OCI-LY3 (cell line): ENCODE measurements at regions not wholly inside any gene's neighbourhood (a gene's known extent, or its start where the extent isn't known, plus 50 kb on each side); places are given as distances from the start of the nearest gene placed in this dataset.
"Not testable (repeated sequence)": the region's sequence is repeated elsewhere in the genome, so short reads cannot be mapped to it uniquely, and the experiment has no call there.

Experiments used
- H2AFZ ChIP-seq: fragments of 200-600, 300-600 bp; shearing (Covaris generic); 2 replicates; pipeline ENCODE4 v1.6.0; 2014; ENCODE audit warnings: antibody characterized with exemption, low read depth, low read length
- H3K27ac ChIP-seq: fragments of 200-600, 300-600 bp; sonication (generic); 2 replicates; pipeline ENCODE4 v1.5.1; 2014; ENCODE audit warnings: mild to moderate bottlenecking, low read length, moderate library complexity, mixed read lengths
- H3K27me3 ChIP-seq: fragments of 200-600, 300-600 bp; sonication (generic); 2 replicates; pipeline ENCODE4 v1.6.1; 2014; ENCODE audit warnings: low read depth, low read length, mixed read lengths
- H3K36me3 ChIP-seq: fragments of 200-600, 300-600 bp; sonication (generic); replicated peaks from 2 replicates; pipeline ENCODE3; 2014; ENCODE audit warnings: low read depth, low read length, mixed read lengths
- H3K4me1 ChIP-seq: fragments of 300-600, 200-600 bp; sonication (generic); 2 replicates; pipeline ENCODE4 v1.6.1; 2014; ENCODE audit warnings: low read length, mixed read lengths
- H3K4me2 ChIP-seq: fragments of 200-600, 300-600 bp; sonication (generic); 2 replicates; pipeline ENCODE4 v1.6.1; 2014; ENCODE audit warnings: low read length, mixed read lengths
- H3K4me3 ChIP-seq: fragments of 300-600, 200-600 bp; sonication (generic); 2 replicates; pipeline ENCODE4 v1.5.1; 2014; ENCODE audit warnings: antibody characterized with exemption, mild to moderate bottlenecking, low read length, moderate library complexity
- H3K79me2 ChIP-seq: fragments of 300-600, 200-600 bp; shearing (Covaris generic); 2 replicates; pipeline ENCODE4 v1.6.1; 2014; ENCODE audit warnings: mild to moderate bottlenecking, low read length, mixed read lengths
- H3K9ac ChIP-seq: fragments of 300-600, 200-600 bp; shearing (Covaris generic); 2 replicates; pipeline ENCODE4 v1.6.0; 2014; ENCODE audit warnings: mild to moderate bottlenecking, low read length, moderate library complexity
- H3K9me3 ChIP-seq: fragments of 200-600, 300-600 bp; shearing (Covaris generic); 2 replicates; pipeline ENCODE4 v1.6.1; 2014; ENCODE audit warnings: low read length, mixed read lengths; ENCODE audit not compliant: insufficient read depth
- H4K20me1 ChIP-seq: fragments of 200-600, 300-600 bp; sonication (generic); 2 replicates; pipeline ENCODE4 v1.6.1; 2016; ENCODE audit warnings: low read length, mixed read lengths; ENCODE audit not compliant: insufficient read depth
- EZH2phosphoT487 ChIP-seq: fragments of 200-600 bp; shearing (Covaris generic); IDR thresholded peaks from 2 replicates; pipeline ENCODE4 v1.6.1; 2018; ENCODE audit warnings: antibody characterized with exemption, mixed run types, low read depth
- TF ChIP-seq, protein P1 (sequence below): fragments of 200-600, 300-600 bp; sonication (generic); IDR thresholded peaks from 2 replicates; pipeline ENCODE4 v1.5.1; 2014; ENCODE audit warnings: antibody characterized with exemption, low read length, low read depth

DNA sequence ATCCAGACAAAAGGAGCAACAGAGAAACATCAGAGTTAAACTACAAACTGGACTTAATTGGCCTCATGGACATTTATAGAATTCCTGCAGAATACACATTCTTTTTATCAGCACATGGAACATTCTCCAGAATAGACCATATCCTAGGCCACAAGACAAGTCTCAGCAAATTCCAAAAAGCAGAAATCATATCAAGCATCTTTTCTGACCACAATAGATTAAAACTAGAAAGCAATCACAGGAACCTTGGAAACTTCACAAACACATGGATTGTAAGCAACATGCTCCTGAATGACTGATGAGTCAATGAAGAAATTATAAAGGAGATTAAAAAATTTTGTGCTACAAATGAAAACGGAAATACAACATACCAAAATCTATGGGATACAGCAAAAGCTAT lies 526.7 kb downstream of the PCDH7 start:
- Histone ChIP-seq H2AFZ (no peak overlapping the region), H3K79me2 (no peaks in the 10 kb centered on the region), H3K4me3 (no peak overlapping the region)

DNA sequence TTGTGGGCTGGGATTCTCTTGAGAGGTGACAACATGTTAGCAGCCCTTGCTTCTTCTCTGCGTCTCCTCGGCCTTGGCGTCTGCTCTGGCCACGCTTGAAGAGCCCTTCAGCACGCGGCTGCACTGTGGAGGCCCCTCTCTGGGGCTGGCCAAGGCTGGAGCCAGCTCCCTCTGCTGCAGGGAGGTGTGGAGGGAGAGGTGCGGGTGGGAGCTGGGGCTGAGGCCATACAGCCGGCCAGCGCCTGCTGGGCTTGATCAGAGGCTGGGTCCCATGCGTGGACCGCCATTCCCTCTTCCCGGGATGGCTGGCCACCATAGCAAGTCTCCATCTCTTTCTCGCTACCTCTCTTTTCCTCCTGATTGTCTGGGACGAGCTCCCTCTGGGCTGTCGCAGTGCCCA lies 539.0 kb downstream of the PCDH7 start:
- Histone ChIP-seq H3K4me1 (no peaks in the 10 kb centered on the region), H3K36me3 (no peaks in the 10 kb centered on the region), H3K4me2 (no peak overlapping the region), H2AFZ (no peak overlapping the region), H3K27ac (no peak overlapping the region), H3K9ac (no peak overlapping the region), H4K20me1 (no peaks in the 10 kb centered on the region), H3K9me3 (no peaks in the 10 kb centered on the region), H3K79me2 (no peaks in the 10 kb centered on the region), H3K27me3 (no peaks in the 10 kb centered on the region), H3K4me3 (no peak overlapping the region)
- TF ChIP-seq EZH2phosphoT487: no peak
- TF ChIP-seq, protein P1, sequence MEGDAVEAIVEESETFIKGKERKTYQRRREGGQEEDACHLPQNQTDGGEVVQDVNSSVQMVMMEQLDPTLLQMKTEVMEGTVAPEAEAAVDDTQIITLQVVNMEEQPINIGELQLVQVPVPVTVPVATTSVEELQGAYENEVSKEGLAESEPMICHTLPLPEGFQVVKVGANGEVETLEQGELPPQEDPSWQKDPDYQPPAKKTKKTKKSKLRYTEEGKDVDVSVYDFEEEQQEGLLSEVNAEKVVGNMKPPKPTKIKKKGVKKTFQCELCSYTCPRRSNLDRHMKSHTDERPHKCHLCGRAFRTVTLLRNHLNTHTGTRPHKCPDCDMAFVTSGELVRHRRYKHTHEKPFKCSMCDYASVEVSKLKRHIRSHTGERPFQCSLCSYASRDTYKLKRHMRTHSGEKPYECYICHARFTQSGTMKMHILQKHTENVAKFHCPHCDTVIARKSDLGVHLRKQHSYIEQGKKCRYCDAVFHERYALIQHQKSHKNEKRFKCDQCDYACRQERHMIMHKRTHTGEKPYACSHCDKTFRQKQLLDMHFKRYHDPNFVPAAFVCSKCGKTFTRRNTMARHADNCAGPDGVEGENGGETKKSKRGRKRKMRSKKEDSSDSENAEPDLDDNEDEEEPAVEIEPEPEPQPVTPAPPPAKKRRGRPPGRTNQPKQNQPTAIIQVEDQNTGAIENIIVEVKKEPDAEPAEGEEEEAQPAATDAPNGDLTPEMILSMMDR: no peak

More for the DNA sequence above, 526.7 kb downstream of the PCDH7 start:
- Histone ChIP-seq H4K20me1 (no peaks in the 10 kb centered on the region), H3K36me3 (no peaks in the 10 kb centered on the region), H3K4me1 (no peaks in the 10 kb centered on the region), H3K9me3 (no peaks in the 10 kb centered on the region), H3K27me3 (no peaks in the 10 kb centered on the region), H3K9ac (no peak overlapping the region), H3K27ac (no peak overlapping the region), H3K4me2 (no peak overlapping the region)
- no peak for TF ChIP-seq EZH2phosphoT487
- TF ChIP-seq, protein P1: no peak

- Histone ChIP-seq H3K4me2 (no peak overlapping the region), H2AFZ (no peak overlapping the region), H3K9me3 (no peaks in the 10 kb centered on the region), H3K4me3 (no peak overlapping the region), H3K4me1 (no peaks in the 10 kb centered on the region), H3K36me3 (no peaks in the 10 kb centered on the region), H3K9ac (no peak overlapping the region), H3K79me2 (no peaks in the 10 kb centered on the region), H4K20me1 (no peaks in the 10 kb centered on the region), H3K27me3 (no peaks in the 10 kb centered on the region), H3K27ac (no peak overlapping the region)
- TF ChIP-seq, protein P1: no peak
- no peak for TF ChIP-seq EZH2phosphoT487
These were observed 541.5 kb downstream of the PCDH7 start for GRCh38 chr4:31261632-31262031.

GRCh38 chr4:31266094-31266493 lies 545.9 kb downstream of the PCDH7 start:
- H3K27me3 ChIP-seq, H3K4me3 ChIP-seq, H3K4me1 ChIP-seq, H3K36me3 ChIP-seq, H3K9me3 ChIP-seq, H3K9ac ChIP-seq, H4K20me1 ChIP-seq, H2AFZ ChIP-seq, H3K4me2 ChIP-seq, H3K79me2 ChIP-seq, H3K27ac ChIP-seq: not testable (repeated sequence)
